GM21360 (cell line): ENCODE measurements at regions not wholly inside any gene's neighbourhood (a gene's known extent, or its start where the extent isn't known, plus 50 kb on each side); places are given as distances from the start of the nearest gene placed in this dataset.
"Not testable (repeated sequence)": the region's sequence is repeated elsewhere in the genome, so short reads cannot be mapped to it uniquely, and the experiment has no call there.

Experiments used
- ATAC-seq: cut with Tn5 transposase; IDR thresholded peaks from one replicate; pipeline ENCODE4 v1.9.1; 2021; ENCODE audit warnings: mild to moderate bottlenecking, moderate library complexity; ENCODE audit not compliant: unreplicated experiment

DNA sequence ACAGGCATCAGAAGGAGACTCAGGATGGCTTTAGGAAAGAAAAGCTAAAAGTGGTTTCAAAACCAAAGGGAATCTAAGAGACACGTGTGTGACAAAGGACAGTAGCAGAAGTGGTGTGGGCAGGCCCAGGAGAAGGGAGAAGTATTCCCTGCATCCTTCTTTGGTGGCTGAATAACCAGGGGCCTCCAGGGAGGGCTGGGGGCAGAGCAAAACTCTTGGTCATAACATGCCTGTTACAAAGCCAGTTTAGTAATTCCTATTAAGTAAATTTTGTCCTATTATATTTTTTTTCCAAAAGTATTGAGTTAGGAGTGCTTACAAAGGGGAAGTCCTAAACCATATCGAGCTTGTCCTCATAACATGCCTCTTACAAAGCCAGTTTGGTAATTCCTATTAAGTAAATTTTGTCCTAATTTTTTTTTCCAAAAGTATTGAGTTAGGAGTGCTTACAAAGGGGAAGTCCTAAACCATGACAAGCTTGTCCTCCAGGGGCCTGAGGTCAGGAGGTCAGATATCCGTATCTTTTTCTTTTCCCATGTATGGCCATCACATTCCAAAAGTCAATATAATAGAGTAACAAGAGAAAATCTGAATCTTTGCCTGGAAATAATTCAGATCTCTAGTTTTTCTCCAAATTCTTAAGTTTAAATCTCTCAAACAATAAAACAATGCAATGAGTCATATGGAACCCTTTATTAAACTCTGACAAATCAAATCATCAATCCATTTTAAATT lies 509.2 kb downstream of the LTN1 start:
- no peak for ATAC-seq

DNA sequence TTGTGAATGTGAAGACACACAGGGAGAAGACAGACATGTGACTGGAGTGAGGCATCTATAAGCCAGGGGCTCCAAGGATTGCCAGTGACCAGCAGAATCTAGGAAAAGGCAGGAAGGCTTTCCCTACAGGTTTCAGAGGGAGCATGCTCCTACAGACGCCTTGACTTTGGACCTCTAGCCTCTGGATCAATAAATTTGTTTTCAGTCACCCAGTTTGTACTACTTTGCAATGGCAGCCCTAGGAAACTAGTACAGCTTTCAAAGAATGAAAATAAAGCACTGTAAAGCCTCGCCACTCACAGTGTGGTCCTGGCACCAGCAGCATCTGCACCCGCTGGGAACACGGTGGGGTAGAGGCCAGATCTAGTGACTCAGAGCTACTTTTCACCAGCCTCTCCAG lies 510.0 kb downstream of the LTN1 start:
- ATAC-seq: no peak

DNA sequence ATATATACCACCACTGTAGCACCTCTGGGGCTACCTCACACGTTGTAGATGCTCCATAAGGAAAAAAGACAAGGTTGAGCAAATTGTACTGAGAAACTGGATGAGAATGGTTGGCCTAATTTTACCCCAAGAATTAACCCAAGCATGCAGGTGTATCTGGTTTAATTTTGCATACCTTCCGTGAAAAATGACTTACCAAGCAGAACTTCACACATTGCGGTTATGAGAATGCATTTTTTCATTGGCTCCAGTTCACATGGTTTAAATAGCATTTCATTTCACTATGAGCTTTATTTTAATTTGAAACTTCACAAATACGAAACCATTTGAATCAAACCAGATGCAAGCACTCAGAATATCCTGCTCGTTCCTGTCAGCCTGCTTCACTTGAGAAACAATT lies 512.2 kb downstream of the LTN1 start:
- peak; percentile 68 for ATAC-seq

DNA sequence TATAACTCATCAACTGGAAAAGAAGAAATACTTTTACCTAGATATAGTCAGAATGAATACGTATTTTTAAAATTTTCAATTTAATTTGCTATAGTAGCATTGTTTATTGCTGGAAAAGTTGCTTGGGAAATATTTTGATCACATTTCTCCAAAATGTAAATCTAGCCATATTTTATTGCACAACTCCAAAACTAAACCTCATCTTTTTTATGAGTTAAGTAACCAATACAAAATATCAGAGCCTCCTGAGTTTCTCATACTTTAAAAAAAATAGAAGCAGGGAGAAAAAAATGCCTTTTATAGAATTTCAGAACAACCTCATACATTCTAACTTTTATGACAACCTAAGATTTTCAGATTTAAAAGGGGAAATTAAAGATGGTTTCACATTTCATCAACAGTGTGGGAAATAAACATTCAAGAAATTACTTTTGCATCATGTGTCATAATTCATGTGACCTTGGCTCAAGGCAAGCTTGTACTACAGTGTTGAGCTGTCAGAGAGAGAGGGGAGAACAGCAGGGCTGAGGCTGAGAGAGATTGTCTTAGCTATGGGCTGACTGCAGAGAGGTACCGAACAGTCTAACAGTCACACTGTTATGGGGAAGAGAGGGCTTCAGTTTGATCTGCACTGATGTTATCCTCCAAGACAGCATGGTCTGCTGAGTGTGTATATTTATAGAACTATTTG lies 519.0 kb downstream of the LTN1 start:
- peak; percentile 85 for ATAC-seq

DNA sequence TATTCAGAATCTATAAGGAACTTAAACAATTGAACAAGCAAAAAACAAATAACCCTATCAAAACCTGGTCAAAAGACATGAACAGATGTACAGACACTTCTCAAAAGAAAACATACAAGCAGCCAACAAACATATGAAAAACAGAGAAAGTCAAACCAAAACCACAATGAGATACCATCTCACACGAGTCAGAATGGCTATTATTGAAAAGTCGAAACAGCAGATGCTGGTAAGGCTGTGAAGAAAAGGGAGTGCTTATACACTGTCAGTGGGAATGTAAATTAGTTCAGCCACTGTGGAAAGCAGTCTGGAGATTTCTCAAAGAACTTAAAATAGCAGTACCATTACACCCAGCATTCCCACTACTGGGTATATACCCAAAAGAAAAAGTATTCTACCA lies 520.1 kb downstream of the LTN1 start:
- not testable (repeated sequence) for ATAC-seq

DNA sequence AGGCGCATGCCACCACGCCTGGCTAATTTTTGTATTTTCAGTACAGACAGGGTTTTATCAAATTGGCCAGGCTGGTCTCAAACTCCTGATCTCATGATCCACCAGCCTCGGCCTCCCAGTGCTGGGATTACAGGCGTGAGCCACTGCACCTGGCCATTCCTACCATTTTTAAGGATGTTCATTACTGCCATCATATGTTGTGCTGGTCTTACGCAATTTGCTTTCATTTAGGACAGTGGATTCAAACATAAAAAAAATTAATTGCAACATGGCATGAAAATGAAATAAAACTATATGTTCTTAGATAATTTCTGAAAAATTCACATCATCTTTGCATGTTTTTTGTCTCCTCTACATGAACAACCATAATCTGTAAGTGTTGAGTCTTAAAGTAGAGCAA lies 527.7 kb downstream of the LTN1 start:
- ATAC-seq: no peak

DNA sequence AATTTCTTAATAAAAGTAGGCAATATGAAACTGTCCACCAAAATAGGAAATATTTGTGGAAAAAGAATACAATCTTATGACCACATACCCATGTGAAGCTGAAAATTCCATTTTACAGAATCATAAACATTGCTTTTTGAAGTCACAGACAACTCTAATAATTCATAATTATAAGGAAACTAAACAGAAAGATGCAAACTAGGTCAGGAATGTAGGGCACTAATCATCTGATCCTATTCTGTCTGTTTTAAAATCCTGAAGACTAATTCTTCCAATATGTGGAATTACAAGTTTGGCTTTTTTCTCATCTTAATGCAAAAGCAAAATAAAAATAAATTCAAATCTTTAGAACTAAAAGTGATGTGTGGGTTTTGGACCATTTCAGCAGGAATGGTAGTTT lies 528.6 kb downstream of the LTN1 start:
- ATAC-seq: no peak

DNA sequence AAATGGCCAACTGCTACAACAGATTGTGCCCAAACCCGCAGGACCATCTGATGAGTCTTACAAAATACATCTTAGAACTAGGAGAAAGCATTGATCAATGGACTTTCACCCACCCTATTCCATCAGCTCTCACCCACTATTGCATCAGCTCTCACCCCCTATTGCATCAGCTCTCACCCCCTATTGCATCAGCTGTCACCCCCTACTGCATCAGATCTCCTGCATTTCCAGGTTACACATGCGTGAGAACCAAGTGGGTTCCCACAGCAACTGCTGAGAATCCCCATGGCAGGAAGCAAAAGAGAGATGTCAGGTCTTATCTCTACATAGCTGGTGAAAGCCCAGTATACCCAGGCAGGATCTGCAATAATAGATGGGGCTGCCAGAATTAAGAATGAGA lies 533.5 kb downstream of the LTN1 start:
- no peak for ATAC-seq

DNA sequence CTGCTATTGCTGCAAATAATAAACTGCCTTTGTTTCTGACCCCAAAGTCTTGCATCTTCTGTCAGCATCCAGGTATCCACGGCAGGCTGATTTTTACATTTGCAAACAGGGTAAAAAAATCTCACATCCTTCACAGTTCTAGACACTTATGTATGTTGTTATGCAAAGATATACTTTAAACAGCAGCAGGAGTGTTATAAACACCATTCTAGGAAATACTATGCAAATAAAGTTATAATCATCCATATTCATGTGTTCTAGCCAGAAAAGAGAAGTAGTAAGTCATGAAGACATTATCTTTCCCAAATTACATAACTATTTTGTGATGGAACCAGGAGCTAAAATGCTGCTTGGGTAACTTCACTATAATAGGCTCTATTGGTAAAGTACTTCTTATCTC lies 534.2 kb downstream of the LTN1 start:
- ATAC-seq: no peak

DNA sequence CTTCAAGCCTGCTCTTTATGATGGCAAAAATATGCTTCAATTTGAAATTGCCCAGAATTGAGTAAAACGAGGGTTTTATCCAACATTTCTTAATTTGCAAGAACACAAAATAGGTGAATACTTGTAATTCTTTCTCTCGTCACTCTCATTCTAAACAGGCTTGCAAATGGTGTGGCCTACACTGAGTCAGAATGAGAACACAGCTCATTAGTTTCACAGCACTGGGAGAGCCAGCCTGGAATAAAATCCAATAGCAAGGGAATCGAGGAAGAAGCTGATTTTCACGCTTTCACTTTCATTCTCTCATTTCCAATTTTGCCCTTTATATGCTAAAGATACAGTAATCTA lies 537.5 kb downstream of the LTN1 start:
- ATAC-seq: no peak

DNA sequence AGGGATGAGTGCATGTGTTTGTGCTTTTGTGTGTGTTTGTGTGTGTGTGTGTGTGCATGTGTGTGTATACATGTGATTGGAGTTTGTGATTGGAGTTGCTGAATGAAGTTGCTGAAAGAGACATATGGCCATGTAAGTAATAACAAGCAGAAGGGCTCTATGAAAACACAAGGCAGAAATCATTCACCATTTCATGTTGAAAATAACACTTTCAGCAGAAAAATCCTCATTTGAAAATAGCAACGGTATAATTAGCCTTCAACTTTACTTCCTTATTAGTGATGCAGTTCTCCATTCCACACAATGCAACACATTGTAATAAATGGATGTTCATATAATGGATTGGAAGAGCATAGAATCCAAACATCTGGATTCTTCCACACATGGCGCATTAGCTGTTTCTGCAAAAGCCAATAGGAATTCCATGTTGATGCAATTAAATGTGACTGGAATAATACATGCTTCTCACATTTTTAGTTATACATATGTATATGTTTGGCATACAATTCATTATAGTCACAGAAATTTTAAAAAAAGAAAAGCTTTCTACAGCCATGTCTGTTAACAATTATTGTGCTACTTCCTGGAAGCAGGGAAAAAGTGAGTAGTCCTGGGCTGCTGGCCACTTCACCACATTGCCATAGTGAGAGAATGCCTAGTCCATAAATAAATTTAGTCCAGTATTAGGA lies 538.0 kb downstream of the LTN1 start:
- no peak for ATAC-seq

DNA sequence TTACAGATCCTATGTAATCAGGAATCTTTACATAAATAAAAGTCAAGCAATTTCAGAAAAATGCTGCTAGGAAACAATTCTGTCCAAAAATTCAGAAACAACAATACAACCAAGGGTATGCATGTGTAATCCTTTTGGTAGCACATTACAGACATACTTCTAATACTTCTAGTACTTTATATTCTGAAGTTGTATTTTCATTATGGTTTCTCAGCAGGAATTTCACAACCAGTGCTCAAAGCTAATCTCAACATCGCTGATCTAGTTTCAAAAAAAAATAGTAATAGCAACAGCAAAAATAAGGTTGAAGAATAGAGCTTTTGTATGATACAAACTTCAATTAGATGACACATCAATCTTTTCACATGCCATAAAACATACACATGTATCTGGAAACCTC lies 545.2 kb downstream of the LTN1 start:
- no peak for ATAC-seq

DNA sequence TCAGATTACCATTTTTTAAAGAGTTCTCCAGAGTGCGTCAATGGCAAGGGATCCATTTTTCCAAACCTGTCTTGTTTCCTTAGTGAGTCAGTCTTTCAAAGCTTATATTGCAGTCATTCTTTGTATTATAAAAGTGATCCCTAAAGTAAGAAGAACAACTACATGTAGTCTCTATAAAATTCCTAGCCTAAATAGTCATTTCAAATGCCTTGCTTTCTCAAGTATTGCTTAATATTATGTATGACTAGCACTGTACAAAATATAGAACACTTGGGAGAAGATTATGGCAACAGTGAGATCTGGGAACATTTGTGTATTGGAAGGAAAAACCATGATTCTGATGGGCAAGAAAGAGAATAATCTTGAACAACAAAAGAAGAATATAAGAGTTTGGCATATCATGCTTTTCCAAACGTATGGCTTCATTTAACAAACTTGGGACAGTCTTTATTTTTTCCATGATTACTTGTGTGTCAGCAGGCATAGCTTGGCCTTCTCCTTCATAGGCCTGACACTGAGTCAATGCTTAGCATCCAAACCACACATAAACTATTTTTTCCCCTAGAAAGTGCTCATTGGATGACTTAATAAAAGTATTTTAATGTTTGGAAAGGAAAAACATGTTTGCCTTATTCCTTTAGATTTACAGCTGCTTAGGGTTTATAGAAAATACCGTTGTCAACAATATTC lies 547.4 kb downstream of the LTN1 start:
- no peak for ATAC-seq

DNA sequence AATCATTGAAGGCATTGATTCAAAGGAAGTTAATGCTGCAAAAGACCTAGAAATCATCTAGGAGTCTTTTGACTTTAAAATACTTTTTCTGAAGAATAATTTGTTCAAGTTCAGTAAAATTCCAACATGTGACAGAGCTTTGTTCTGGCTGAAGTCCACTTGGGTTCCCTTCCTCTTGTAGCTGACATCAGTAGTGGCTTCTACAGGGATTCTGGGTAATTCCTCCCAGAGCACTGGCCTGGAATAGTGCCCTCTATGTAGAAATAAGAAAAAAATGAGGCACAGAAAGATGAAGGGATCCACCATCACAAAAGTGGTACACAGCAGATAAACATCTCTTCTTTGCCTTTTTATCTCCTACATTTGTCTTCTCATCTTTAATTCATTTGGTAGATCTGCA lies 548.1 kb downstream of the LTN1 start:
- no peak for ATAC-seq

DNA sequence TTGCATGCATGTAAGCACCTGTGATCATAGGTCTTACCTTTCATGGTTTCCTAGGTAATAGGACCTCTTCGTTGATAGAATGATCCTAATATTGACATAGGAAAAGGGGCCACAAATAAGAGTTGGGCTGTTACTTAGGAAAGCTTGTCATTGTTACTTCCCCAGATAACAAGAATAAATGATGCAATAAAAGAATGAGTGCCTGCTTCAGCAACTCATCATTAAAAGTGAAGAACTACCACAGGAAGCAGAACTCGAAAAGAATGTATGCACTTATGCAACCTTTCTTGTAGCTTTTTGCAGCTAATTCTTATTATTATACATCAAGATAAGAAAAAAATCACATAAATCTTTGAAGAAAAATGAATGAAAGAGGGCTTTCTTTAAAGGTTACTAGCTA lies 548.6 kb downstream of the LTN1 start:
- ATAC-seq: no peak

DNA sequence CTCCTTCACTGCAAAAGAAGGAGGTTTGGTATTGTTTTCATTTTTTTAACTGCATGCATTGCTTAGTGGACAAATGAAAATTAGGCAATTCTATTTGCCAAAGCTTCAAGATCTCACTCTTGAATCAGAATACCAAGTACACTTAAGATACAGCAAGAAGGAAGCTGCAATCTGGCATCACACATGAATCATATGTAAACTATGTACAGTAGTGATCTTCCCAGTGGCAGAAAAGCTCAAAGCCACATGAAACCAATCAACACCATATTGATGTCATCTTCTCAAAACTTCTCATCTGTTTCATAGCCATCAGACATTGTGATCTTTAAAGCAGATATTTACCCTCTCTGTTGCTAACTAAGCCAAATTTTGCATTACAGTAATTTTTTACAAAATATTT lies 550.1 kb downstream of the LTN1 start:
- no peak for ATAC-seq

DNA sequence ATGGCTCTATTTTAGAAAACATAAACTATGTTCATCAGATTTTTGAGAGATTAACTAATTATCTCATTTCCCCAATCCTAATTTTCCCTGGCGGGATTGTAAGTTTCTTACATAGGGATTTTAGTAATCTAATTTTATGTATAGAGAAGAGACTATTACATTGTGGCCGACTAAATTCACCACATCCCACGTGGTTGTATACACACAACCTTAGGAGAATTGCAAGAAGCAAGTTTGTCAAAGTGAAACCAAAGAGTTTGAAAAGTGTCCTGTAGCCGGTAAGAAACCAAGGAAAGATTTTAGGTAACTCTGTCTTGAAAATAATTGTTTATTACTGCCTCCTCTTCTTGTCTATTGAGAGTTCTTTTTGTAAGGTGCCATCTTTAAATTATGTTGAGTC lies 550.6 kb downstream of the LTN1 start:
- no peak for ATAC-seq

DNA sequence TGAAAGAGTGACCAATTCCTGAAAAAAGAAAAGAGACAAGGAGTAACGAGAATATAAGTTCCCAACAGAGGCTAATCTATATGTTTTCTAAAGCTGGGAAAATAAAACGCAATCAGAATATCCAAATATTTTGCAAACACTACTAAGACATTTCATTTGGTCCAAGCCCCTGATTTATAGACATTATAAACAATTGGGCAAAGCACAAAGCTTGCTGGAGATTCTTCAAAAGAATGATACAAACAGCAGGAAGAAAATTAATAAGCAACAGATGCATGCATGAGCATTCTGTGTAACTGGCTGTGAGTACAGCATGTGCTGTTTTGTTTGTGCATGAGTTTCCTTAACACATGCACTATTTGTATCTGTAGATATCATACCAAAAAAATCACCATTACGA lies 552.9 kb downstream of the LTN1 start:
- no peak for ATAC-seq

DNA sequence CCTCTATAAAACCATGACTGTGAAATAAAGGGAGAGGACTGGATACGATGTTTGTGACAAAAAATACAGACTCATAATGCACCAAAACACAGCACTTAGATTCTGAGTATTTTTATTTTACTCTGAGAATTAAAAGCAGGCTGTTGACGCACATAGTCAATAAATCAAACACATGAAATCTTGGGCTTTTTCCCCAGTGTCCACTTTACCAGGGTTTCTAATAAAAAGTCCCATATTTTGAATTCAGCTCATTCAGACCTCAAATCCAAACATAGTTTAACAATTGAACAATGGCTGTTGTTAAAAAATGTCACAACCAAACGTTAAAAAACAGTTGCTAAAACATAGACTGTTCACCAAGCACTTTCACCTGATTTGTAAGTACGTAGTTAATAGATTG lies 553.4 kb downstream of the LTN1 start:
- no peak for ATAC-seq

DNA sequence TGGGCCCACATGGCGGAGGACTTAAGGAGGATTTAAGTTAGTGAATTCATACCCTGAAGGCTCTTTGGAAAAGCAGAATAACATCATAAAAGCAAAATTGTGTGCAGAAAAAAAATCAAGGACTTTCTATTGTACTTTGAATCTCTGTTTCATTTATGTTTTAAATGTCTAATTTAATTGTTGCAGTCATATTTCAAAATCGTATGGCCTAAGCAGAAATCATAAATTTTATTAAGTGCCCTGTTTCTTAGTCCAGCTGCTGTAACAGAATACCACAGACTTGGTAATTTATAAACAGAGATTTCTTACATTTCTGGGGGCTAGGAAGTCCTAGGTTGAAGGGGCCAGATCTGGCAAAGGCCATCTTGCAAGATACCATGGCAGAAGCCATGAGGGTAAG lies 555.6 kb downstream of the LTN1 start:
- no peak for ATAC-seq

DNA sequence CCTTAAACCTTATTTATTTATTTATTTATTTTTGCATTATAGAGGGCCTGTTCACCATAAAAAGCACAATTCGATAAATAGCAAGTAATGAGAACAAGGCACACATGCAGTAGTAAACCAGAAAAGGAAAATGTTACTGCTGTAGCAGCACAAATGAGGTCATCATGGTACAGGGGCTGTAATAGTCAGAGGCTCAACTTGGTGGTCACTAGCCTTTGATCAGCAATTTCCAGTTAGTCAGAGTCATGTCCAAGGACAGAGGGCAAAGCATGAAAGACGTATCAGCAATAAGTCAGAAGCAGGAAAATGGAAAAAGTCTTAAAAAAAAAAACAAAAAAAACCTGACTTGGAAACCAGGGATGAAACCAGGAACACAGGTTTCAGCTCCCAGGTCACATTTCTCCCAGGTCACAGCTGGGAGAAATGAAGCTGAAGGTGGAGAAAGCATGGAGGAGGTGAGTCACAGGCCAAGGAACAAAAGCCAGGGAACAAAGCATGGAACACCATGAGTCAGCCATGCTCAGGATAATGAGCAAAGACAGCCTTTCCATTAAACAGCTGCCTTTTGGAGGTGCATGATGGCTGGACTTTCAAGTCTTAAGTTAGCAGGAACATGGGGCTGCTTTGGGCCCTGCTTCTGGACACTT lies 556.3 kb downstream of the LTN1 start:
- no peak for ATAC-seq
